ENCODE measurements at regions not wholly inside any gene's neighbourhood (a gene's known extent, or its start where the extent isn't known, plus 50 kb on each side); places are given as distances from the start of the nearest gene placed in this dataset.
"Not testable (repeated sequence)": the region's sequence is repeated elsewhere in the genome, so short reads cannot be mapped to it uniquely, and the experiment has no call there.

DNA sequence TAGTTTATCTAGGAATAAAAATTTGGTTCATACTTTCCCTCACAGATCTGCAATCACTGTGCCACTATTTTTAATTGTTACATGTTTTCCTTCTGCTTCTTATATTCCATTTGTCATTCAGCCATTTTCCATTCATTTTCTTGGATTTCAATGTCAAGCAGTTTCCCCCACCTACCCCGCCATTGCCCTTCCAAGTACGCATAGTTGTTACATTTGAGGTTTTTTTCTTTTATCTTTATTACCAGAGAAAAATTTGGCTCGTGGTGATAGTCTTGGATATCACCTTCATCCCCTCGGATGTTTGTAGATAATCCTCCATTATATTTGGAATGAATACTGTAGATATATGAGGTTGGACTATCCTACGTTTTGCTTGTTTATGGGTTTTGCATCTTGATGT, 159.7 kb downstream of the CRPPA start:
- Mint-ChIP-seq H3K4me3 (ENCODE audit: unreplicated experiment) (no peak overlapping the region), H3K9me3 (ENCODE audit: unreplicated experiment) (peaks cover under 1% of the 10 kb centered on the region), H3K27me3 (ENCODE audit: low read depth, unreplicated experiment) (no peaks in the 10 kb centered on the region), H3K4me1 (ENCODE audit: low read depth, unreplicated experiment) (no peaks in the 10 kb centered on the region), H3K36me3 (ENCODE audit: low read depth, unreplicated experiment) (no peaks in the 10 kb centered on the region), H3K27ac (ENCODE audit: unreplicated experiment) (no peak overlapping the region)
- H3K4me3 ChIP-seq (ENCODE audit: insufficient read depth, low read depth, low read length) = no peak overlapping the region
- H3K4me2 ChIP-seq (ENCODE audit: low read length) = no peak overlapping the region
- H3K27me3 ChIP-seq (ENCODE audit: insufficient read depth, low read length) = no peaks in the 10 kb centered on the region
- H3K9ac ChIP-seq (ENCODE audit: low read length) = no peak overlapping the region
- no peaks in the 10 kb centered on the region for H3K36me3 ChIP-seq (ENCODE audit: insufficient read depth, low read length)
- no peak overlapping the region for H2AFZ ChIP-seq (ENCODE audit: low read depth, low read length)
- H3K9me3 ChIP-seq (ENCODE audit: insufficient read depth, low read depth, low read length) = no peaks in the 10 kb centered on the region
- H3K27ac ChIP-seq (ENCODE audit: low read depth, low read length) = no peak overlapping the region
- no peak for TF ChIP-seq EZH2 (IDR thresholded peaks at IDR 0.05; ENCODE audit: insufficient read depth, low read length)
- TF ChIP-seq, protein P1, sequence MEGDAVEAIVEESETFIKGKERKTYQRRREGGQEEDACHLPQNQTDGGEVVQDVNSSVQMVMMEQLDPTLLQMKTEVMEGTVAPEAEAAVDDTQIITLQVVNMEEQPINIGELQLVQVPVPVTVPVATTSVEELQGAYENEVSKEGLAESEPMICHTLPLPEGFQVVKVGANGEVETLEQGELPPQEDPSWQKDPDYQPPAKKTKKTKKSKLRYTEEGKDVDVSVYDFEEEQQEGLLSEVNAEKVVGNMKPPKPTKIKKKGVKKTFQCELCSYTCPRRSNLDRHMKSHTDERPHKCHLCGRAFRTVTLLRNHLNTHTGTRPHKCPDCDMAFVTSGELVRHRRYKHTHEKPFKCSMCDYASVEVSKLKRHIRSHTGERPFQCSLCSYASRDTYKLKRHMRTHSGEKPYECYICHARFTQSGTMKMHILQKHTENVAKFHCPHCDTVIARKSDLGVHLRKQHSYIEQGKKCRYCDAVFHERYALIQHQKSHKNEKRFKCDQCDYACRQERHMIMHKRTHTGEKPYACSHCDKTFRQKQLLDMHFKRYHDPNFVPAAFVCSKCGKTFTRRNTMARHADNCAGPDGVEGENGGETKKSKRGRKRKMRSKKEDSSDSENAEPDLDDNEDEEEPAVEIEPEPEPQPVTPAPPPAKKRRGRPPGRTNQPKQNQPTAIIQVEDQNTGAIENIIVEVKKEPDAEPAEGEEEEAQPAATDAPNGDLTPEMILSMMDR (IDR thresholded peaks at IDR 0.05; ENCODE audit: insufficient read depth, low read depth, low read length) = no peak
- H3K4me1 ChIP-seq (ENCODE audit: insufficient read depth, low read length) = no peaks in the 10 kb centered on the region
- FAIRE-seq (peak; percentile 50), DNase-seq (ENCODE audit: low read depth) (no peak)
- no peaks in the 10 kb centered on the region for H3K79me2 ChIP-seq (ENCODE audit: insufficient read depth, low read length)
- H4K20me1 ChIP-seq (ENCODE audit: insufficient read depth, low read length) = no peaks in the 10 kb centered on the region

DNA sequence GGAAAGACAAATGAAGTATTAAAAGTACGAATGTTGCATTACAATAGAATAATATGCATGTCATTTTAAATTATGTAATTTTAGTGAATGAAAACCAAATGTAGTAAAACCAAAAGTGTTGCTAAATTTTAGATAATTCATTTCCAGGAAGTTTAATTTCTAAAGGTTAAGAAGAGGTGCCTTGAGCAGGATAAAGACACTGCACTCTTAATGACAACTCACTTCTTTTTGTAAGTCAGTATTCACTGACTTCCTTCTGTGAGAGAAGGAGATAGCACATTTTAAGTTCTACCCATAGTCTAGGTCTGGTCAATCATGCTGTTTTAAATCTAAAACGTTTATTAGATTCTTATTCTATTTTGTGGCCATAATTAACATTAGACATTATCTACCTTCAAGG, 160.2 kb downstream of the CRPPA start:
- Histone ChIP-seq H3K27me3 (ENCODE audit: insufficient read depth, low read length) (no peaks in the 10 kb centered on the region), H4K20me1 (ENCODE audit: insufficient read depth, low read length) (no peaks in the 10 kb centered on the region), H3K36me3 (ENCODE audit: insufficient read depth, low read length) (no peaks in the 10 kb centered on the region), H3K4me1 (ENCODE audit: insufficient read depth, low read length) (no peaks in the 10 kb centered on the region), H3K4me3 (ENCODE audit: insufficient read depth, low read depth, low read length) (no peak overlapping the region), H3K4me2 (ENCODE audit: low read length) (no peak overlapping the region), H3K9ac (ENCODE audit: low read length) (no peak overlapping the region), H3K27ac (ENCODE audit: low read depth, low read length) (no peak overlapping the region), H2AFZ (ENCODE audit: low read depth, low read length) (no peak overlapping the region), H3K79me2 (ENCODE audit: insufficient read depth, low read length) (no peaks in the 10 kb centered on the region), H3K9me3 (ENCODE audit: insufficient read depth, low read depth, low read length) (no peaks in the 10 kb centered on the region)
- H3K4me3 Mint-ChIP-seq (ENCODE audit: unreplicated experiment) = no peak overlapping the region
- H3K27me3 Mint-ChIP-seq (ENCODE audit: low read depth, unreplicated experiment) = no peaks in the 10 kb centered on the region
- H3K36me3 Mint-ChIP-seq (ENCODE audit: low read depth, unreplicated experiment) = no peaks in the 10 kb centered on the region
- DNase-seq (ENCODE audit: low read depth) (no peak), FAIRE-seq (no peak)
- TF ChIP-seq, protein P1 (IDR thresholded peaks at IDR 0.05; ENCODE audit: insufficient read depth, low read depth, low read length) = no peak
- no peak for TF ChIP-seq EZH2 (IDR thresholded peaks at IDR 0.05; ENCODE audit: insufficient read depth, low read length)
- peaks cover 4% of the 10 kb centered on the region for H3K9me3 Mint-ChIP-seq (ENCODE audit: unreplicated experiment)
- no peaks in the 10 kb centered on the region for H3K4me1 Mint-ChIP-seq (ENCODE audit: low read depth, unreplicated experiment)
- H3K27ac Mint-ChIP-seq (ENCODE audit: unreplicated experiment) = no peak overlapping the region

DNA sequence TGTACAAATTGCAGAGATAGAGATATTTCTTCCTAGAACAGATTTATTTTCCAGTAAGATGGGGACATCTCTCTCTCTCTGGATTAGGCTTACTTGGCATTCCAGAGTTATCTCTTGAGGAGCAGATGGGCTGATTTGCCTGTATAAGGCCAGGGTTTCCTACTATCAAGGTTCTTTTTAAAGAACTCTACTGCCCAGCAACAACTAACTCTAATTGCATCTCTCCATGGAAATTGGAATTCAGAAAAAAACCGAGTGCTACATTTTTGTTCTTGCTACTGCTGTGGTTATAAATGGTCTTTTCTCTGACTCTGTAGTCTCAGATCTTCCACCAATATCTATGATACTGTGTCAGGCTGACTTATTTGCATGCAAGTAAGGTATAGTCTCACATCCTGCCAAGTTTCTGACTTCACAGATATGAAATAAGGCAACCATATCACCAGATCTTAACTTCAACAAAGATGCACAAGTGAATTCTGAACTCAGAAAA, 161.1 kb downstream of the CRPPA start:
- Histone ChIP-seq H3K9me3 (ENCODE audit: insufficient read depth, low read depth, low read length) (no peaks in the 10 kb centered on the region), H3K4me1 (ENCODE audit: insufficient read depth, low read length) (no peaks in the 10 kb centered on the region), H3K9ac (ENCODE audit: low read length) (no peak overlapping the region), H3K4me2 (ENCODE audit: low read length) (no peak overlapping the region), H3K79me2 (ENCODE audit: insufficient read depth, low read length) (no peaks in the 10 kb centered on the region), H3K36me3 (ENCODE audit: insufficient read depth, low read length) (no peaks in the 10 kb centered on the region), H3K27ac (ENCODE audit: low read depth, low read length) (no peak overlapping the region), H3K4me3 (ENCODE audit: insufficient read depth, low read depth, low read length) (no peak overlapping the region), H4K20me1 (ENCODE audit: insufficient read depth, low read length) (no peaks in the 10 kb centered on the region), H3K27me3 (ENCODE audit: insufficient read depth, low read length) (no peaks in the 10 kb centered on the region), H2AFZ (ENCODE audit: low read depth, low read length) (no peak overlapping the region)
- FAIRE-seq = no peak
- H3K4me1 Mint-ChIP-seq (ENCODE audit: low read depth, unreplicated experiment) = no peaks in the 10 kb centered on the region
- H3K9me3 Mint-ChIP-seq (ENCODE audit: unreplicated experiment) = peaks cover 7% of the 10 kb centered on the region
- DNase-seq (ENCODE audit: low read depth) = no peak
- TF ChIP-seq EZH2 (IDR thresholded peaks at IDR 0.05; ENCODE audit: insufficient read depth, low read length) = no peak
- TF ChIP-seq, protein P1 (IDR thresholded peaks at IDR 0.05; ENCODE audit: insufficient read depth, low read depth, low read length) = no peak
- H3K36me3 Mint-ChIP-seq (ENCODE audit: low read depth, unreplicated experiment) = no peaks in the 10 kb centered on the region
- H3K27ac Mint-ChIP-seq (ENCODE audit: unreplicated experiment) = no peak overlapping the region
- H3K27me3 Mint-ChIP-seq (ENCODE audit: low read depth, unreplicated experiment) = no peaks in the 10 kb centered on the region
- H3K4me3 Mint-ChIP-seq (ENCODE audit: unreplicated experiment) = no peak overlapping the region

DNA sequence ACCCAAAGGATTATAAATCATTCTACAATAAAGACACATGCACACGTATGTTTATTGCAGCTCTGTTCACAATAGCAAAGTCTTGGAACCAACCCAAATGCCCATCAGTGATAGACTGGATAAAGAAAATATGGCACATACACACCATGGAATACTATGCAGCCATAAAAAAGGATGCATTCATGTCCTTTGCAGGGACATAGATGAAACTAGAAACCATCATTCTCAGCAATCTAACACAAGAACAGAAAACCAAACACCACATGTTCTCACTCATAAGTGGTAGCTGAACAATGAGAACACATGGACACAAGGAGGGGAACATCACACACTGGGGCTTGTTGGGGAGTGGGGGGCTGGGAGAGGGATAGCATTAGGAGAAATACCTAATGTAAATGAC, 164.9 kb downstream of the CRPPA start:
- H3K27ac ChIP-seq (ENCODE audit: low read depth, low read length); H3K79me2 ChIP-seq (ENCODE audit: insufficient read depth, low read length); H3K4me1 ChIP-seq (ENCODE audit: insufficient read depth, low read length); FAIRE-seq; H3K27me3 ChIP-seq (ENCODE audit: insufficient read depth, low read length); H2AFZ ChIP-seq (ENCODE audit: low read depth, low read length); H3K4me2 ChIP-seq (ENCODE audit: low read length); H3K9me3 ChIP-seq (ENCODE audit: insufficient read depth, low read depth, low read length); H3K27me3 Mint-ChIP-seq (ENCODE audit: low read depth, unreplicated experiment); H3K36me3 ChIP-seq (ENCODE audit: insufficient read depth, low read length); H3K9me3 Mint-ChIP-seq (ENCODE audit: unreplicated experiment); H3K36me3 Mint-ChIP-seq (ENCODE audit: low read depth, unreplicated experiment); H3K4me1 Mint-ChIP-seq (ENCODE audit: low read depth, unreplicated experiment); H3K9ac ChIP-seq (ENCODE audit: low read length); H3K27ac Mint-ChIP-seq (ENCODE audit: unreplicated experiment); H3K4me3 ChIP-seq (ENCODE audit: insufficient read depth, low read depth, low read length); DNase-seq (ENCODE audit: low read depth); H4K20me1 ChIP-seq (ENCODE audit: insufficient read depth, low read length); H3K4me3 Mint-ChIP-seq (ENCODE audit: unreplicated experiment): not testable (repeated sequence)

All from astrocyte (in vitro differentiated cells and primary cell).